HG03460 (cell line): ENCODE measurements at regions not wholly inside any gene's neighbourhood (a gene's known extent, or its start where the extent isn't known, plus 50 kb on each side); places are given as distances from the start of the nearest gene placed in this dataset.
"Not testable (repeated sequence)": the region's sequence is repeated elsewhere in the genome, so short reads cannot be mapped to it uniquely, and the experiment has no call there.

ENCODE experiments used
- ATAC-seq: cut with Tn5 transposase; IDR thresholded peaks from one replicate; pipeline ENCODE4 v1.9.1; 2021; ENCODE audit not compliant: unreplicated experiment

- no peak for ATAC-seq
These were observed 374.9 kb upstream of the AADAT start for GRCh38 chr4:170464614-170465197.

DNA sequence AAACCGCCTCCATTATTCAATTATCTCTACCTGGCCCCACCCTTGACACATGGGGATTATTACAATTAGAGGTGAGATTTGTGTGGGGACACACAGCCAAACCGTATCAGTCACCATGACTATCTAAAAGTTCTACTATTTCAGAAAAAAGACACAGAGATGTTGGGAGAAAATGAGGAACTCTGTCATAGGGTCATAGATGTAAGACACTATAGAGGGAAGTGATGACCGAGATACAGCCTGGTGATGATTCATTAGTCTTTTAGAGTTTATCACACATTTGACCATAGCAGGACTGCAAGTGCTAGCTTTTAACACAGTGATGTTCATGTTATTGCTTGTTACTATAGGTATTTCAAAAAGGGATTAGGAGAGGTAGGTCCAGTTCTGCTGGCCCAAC is 357.0 kb upstream of the AADAT start:
- no peak for ATAC-seq

GRCh38 chr4:170441146-170441545 is 351.4 kb upstream of the AADAT start:
- ATAC-seq: not testable (repeated sequence)

- no peak for ATAC-seq
These were observed 339.2 kb upstream of the AADAT start for GRCh38 chr4:170428929-170429328.

GRCh38 chr4:170425521-170426143 is 335.9 kb upstream of the AADAT start:
- ATAC-seq: no peak

DNA sequence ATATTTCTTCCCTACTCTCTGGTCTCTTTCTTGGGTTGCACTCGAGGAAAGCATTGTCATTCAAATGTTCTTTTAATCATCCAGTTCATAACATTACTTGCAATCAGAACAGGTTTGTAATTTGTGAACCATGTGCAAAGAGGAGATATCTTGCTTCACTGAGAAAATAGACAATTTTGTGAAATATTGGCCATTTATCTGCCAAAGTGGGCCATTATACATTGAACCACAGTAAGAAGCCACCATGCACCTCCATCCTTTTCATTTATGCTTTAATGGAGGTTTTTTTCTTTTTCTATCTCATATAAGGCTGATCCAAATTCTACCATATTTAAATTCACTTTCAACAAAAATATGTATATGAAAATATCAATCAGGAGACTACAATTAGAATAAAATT is 335.3 kb upstream of the AADAT start:
- no peak for ATAC-seq

- ATAC-seq: no peak
These were observed 333.4 kb upstream of the AADAT start for GRCh38 chr4:170423137-170423536.

- peak; percentile 87 for ATAC-seq
These were observed 330.5 kb upstream of the AADAT start for GRCh38 chr4:170420255-170420693.

DNA sequence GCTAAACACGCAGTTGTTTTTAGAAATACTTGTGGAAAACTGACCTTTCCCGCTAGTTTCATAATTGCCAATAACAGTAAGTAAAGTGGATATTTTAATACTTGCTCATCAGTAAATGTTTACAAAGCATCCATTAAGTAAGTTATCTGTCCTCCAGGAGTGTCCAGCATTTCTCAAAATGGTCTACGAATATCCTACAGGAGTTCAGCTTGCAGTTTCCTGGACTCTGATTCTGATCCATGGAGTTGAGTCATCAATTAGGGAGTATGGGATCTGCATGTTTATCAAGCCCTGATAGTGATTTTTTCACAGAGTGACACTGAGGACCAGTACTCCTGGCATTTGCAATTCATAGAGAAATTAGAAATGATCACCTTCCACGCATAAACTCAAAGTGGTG is 325.2 kb upstream of the AADAT start:
- ATAC-seq: no peak

DNA sequence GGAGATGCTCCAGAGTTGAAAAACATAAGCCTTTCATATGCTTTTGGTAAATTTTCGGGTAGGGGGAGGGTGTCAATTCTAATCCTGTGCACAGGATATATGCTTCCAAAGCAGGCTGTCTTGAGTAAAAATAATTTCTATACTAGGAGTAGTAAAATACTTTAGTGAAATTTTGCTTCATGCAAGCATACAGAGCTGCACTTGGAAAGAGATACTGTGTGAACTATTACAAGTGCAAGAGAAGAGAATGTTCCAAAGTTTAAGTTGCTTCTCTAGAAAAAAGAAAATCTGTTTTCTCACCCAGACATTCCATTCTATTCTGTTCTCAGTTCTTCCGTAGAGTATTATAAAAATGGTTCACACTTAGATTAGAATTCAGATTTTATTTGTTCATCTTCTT is 324.6 kb upstream of the AADAT start:
- ATAC-seq: no peak

GRCh38 chr4:170413951-170414350 is 324.2 kb upstream of the AADAT start:
- no peak for ATAC-seq

GRCh38 chr4:170400361-170400760 is 310.6 kb upstream of the AADAT start:
- no peak for ATAC-seq

DNA sequence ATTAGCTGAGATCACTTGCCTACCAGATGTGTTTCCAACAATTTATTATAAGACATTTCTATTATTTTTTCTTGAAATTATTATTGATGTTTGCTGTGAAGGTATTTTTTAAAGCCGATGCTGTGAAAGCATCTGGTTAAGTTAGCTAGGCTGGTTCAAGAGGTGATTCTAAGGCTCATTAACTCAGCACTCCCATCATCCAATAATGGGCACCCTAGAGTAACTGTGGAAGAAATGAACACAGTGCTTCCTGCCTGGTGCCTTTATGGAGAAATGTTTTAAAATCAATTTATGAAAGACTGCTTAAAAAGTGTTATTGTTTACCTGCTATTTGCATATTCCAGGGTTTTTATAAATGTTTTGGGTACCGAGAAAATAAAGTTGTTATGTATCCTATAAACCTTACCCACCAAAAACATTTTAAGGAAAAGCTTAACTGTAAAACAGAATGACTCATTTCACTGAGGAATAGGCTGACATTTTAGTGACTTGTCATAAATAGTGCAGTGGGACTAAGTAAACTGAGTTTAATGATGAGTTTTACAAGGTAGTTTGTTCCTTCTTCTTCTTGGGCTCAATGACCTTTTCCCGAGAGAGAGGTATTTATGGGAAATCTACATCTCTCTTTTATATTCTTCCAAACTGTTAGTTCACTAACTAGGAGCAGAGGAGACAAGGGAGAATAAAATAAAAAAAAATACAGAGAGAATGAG is 310.0 kb upstream of the AADAT start:
- ATAC-seq: no peak

GRCh38 chr4:170398218-170398617 is 308.5 kb upstream of the AADAT start:
- no peak for ATAC-seq

GRCh38 chr4:170395773-170396172 is 306.0 kb upstream of the AADAT start:
- no peak for ATAC-seq

DNA sequence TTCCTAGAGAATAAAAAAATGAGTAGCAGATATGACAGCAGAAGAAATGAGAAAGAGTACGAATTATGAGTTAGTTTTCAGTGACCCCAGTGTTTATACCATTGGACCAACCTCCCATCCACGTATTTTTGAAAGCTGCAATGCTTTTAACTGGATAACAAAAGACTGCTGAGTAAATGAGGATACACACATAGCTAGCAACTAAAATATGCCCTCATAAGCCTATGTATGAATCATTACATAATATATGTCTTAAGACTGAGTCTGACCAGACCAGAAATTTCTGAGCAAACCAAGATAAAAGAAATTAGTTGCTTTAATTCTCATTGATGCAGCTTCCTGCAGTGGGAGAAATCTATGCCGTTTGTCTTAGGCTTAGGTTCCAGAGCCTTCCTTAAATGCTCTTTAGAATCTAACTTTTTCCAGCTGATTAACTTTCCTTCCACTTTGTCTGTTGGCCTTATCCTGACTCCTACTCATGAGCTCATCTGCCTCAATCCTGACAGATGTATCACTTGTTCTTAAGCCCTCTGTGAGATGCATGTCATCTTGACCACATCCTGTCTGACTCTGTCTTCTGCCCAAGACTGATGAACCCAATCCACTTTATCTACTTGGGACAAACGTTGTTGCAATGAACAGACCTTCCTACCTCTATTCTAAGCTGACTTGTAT is 301.4 kb upstream of the AADAT start:
- ATAC-seq: no peak

DNA sequence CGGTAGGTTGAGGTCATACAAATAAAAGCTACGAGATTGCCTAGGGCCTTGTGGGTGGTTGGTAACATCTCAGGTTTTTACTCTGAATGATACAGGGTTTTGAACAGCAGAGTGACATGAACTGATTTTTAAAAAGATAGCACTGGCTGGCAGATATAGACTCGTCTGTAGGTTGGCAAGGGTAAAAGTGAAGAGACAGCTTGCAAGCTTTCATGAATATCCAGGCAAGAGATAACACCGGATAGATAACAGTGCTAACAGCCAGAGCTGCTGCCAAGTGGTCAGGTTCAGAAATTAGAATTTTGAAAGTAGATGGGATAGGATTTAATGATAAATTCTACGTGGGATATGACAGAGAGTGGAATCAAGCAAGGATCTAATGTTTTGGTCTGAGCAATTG is 299.7 kb upstream of the AADAT start:
- ATAC-seq: no peak

DNA sequence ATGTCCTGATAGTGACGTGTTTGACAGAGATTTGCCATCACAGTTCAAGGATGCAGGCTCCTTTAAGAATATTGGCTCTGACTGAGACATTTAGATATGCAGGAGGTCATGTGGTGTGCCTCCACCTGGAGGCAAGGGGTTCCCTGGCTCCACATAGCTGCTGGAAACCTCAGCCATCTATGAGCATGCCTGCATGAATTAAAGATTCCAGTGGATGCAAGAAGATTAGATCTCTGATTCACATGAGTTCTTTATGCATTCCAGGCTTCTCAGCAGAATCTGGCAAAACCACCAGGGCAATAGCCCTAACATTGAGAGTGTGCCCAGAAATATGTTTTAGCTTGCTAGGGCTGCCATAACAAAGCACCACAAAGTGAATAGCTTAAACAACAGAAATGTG is 298.5 kb upstream of the AADAT start:
- no peak for ATAC-seq

- ATAC-seq: no peak
These were observed 297.2 kb upstream of the AADAT start for GRCh38 chr4:170386971-170387370.

- no peak for ATAC-seq
These were observed 296.8 kb upstream of the AADAT start for GRCh38 chr4:170386511-170386910.

DNA sequence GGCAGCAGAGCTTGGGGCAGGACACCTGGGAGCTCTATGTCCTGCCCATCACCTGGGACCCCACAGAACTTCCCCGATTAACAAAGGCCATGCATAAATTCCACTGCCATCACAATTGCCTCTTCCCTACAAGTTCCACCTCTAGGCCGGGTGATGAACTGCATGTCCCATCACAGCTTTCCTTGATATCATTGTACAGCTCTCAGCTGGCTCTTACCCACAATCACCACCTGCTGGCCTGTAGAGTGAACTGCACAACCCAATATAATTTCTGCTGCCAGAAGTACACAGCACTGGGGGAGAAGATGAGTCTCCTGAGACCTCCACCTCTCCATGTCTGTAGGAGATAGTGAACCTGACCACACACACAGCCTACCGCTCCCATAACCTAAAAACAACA is 285.0 kb upstream of the AADAT start:
- ATAC-seq: peak; percentile 100

DNA sequence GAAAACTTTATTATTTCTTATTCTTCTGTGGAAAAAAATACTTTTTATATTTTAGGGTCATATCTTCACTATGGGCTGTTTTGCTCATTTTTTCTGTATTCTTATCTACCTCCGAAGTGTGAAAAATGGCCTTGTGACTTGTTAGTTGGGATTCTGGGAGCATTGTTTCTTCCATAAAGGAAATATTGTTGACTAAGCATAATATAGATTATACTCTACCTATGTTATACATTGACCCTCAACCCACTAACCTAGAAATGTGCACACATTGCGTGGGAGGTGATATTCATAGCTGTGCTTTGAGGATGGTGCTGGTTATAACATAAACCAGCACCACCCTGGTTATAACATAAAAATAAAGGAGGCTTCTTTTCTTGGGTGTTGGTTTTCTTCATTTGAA is 259.2 kb upstream of the AADAT start:
- ATAC-seq: no peak
